IMR-90 (cell line): ENCODE measurements at regions not wholly inside any gene's neighbourhood (a gene's known extent, or its start where the extent isn't known, plus 50 kb on each side); places are given as distances from the start of the nearest gene placed in this dataset.

Experiments used
- ATAC-seq: fragments of 200-7000 bp; cut with Tn5 transposase; 2 replicates; pipeline ENCODE4 v1.9.1; 2020; ENCODE audit warnings: low read depth, mild to moderate bottlenecking, moderate library complexity
- BruUV-seq: library from RNA; stranded (reverse); fragments of 400-500 nt; replicated peaks from 2 replicates; lab custom pipeline; 2021; lab: Mats Ljungman, UMichigan
- CTCF ChIA-PET: fragments of 300-600 bp; formaldehyde crosslinking; extraction: SDS; loops from one replicate; lab custom pipeline; 2021; ENCODE audit warnings: antibody characterized with exemption; lab: Yijun Ruan, JAX
- POLR2A ChIA-PET: fragments of 300-600 bp; sonication (Branson Sonifier 250); formaldehyde crosslinking; loops from one replicate; lab custom pipeline; 2022; ENCODE audit warnings: antibody characterized with exemption; ENCODE audit not compliant: unreplicated experiment; lab: Charles Lee
- DNase-seq: peaks from one replicate; pipeline ENCODE4 v3.0.0; 2013
- H2AFZ ChIP-seq: replicated peaks from 2 replicates; pipeline ENCODE3; 2013; ENCODE audit warnings: low read length, mild to moderate bottlenecking; ENCODE audit not compliant: poor library complexity
- H2AK5ac ChIP-seq: 2 replicates; pipeline ENCODE4 v1.6.1; 2013; ENCODE audit warnings: low read depth, low read length, inconsistent platforms
- H2AK9ac ChIP-seq: replicated peaks from 2 replicates; pipeline ENCODE3; 2013; ENCODE audit warnings: mild to moderate bottlenecking, low read depth, low read length, moderate library complexity; ENCODE audit not compliant: poor library complexity
- H2BK120ac ChIP-seq: 2 replicates; pipeline ENCODE4 v1.6.1; 2013; ENCODE audit warnings: low read depth, low read length, inconsistent platforms
- H2BK15ac ChIP-seq: 3 replicates; pipeline ENCODE4 v1.6.1; 2013; ENCODE audit warnings: low read depth, low read length, inconsistent platforms
- H2BK20ac ChIP-seq: 2 replicates; pipeline ENCODE4 v1.6.1; 2013; ENCODE audit warnings: low read depth, mild to moderate bottlenecking, inconsistent platforms, low read length, moderate library complexity
- H2BK5ac ChIP-seq: 2 replicates; pipeline ENCODE4 v1.6.1; 2013; ENCODE audit warnings: mild to moderate bottlenecking, low read depth, low read length, inconsistent platforms; ENCODE audit not compliant: poor library complexity, severe bottlenecking
- H3K14ac ChIP-seq: replicated peaks from 2 replicates; pipeline ENCODE4 v1.6.1; 2013; ENCODE audit warnings: low read depth, low read length, inconsistent platforms
- H3K18ac ChIP-seq: 2 replicates; pipeline ENCODE4 v1.6.1; 2013; ENCODE audit warnings: low read depth, low read length, control low read depth
- H3K23ac ChIP-seq: 2 replicates; pipeline ENCODE4 v1.6.1; 2013; ENCODE audit warnings: low read depth, low read length, inconsistent platforms
- H3K27ac ChIP-seq: 2 replicates; pipeline ENCODE4 v1.5.1; 2013; ENCODE audit warnings: mild to moderate bottlenecking, control low read depth, low read length; ENCODE audit not compliant: insufficient read depth
- H3K27me3 ChIP-seq: 2 replicates; pipeline ENCODE4 v1.6.1; 2013; ENCODE audit warnings: low read length; ENCODE audit not compliant: control insufficient read depth, insufficient read depth
- H3K36me3 ChIP-seq: 2 replicates; pipeline ENCODE4 v1.6.1; 2013; ENCODE audit warnings: low read length, mixed read lengths; ENCODE audit not compliant: control insufficient read depth, insufficient read depth
- H3K4ac ChIP-seq: 2 replicates; pipeline ENCODE4 v1.6.1; 2013; ENCODE audit warnings: low read depth, low read length, inconsistent platforms
- H3K4me1 ChIP-seq: 2 replicates; pipeline ENCODE4 v1.6.1; 2013; ENCODE audit warnings: low read length, mixed read lengths; ENCODE audit not compliant: control insufficient read depth, insufficient read depth
- H3K4me2 ChIP-seq: 2 replicates; pipeline ENCODE4 v1.6.1; 2013; ENCODE audit warnings: low read depth, mild to moderate bottlenecking, control low read depth, low read length, moderate library complexity
- H3K4me3 ChIP-seq: 2 replicates; pipeline ENCODE4 v1.5.1; 2013; ENCODE audit warnings: low read depth, mild to moderate bottlenecking, control low read depth, low read length, moderate library complexity; ENCODE audit not compliant: insufficient read depth
- H3K56ac ChIP-seq: 2 replicates; pipeline ENCODE4 v1.6.1; 2013; ENCODE audit warnings: low read length, inconsistent platforms; ENCODE audit not compliant: insufficient read depth; ENCODE audit errors: extremely low read depth
- H3K79me1 ChIP-seq, 2 experiments: 2 replicates each; pipeline ENCODE4 v1.6.1; 2013; ENCODE audit warnings: low read length in 2 of 2, inconsistent platforms in 1 of 2, low read depth in 1 of 2
- H3K9ac ChIP-seq: 2 replicates; pipeline ENCODE4 v1.6.1; 2013; ENCODE audit warnings: low read depth, low read length, control low read depth
- H3K9me1 ChIP-seq: 2 replicates; pipeline ENCODE4 v1.6.1; 2013; ENCODE audit warnings: low read length, inconsistent platforms; ENCODE audit not compliant: insufficient read depth
- H3K9me3 ChIP-seq: 2 replicates; pipeline ENCODE4 v1.6.1; 2013; ENCODE audit warnings: low read length; ENCODE audit not compliant: control insufficient read depth, insufficient read depth
- H4K20me1 ChIP-seq: 2 replicates; pipeline ENCODE4 v1.6.1; 2013; ENCODE audit warnings: low read length, inconsistent platforms; ENCODE audit not compliant: insufficient read depth
- H4K5ac ChIP-seq: 2 replicates; pipeline ENCODE4 v1.6.1; 2013; ENCODE audit warnings: mild to moderate bottlenecking, low read depth, low read length, control low read depth
- H4K8ac ChIP-seq, 2 experiments: 2 replicates each; pipeline ENCODE4 v1.6.1; 2013; ENCODE audit warnings: low read depth in 2 of 2, low read length in 2 of 2, control low read depth in 1 of 2, inconsistent platforms in 1 of 2
- H4K91ac ChIP-seq: 2 replicates; pipeline ENCODE4 v1.6.1; 2013; ENCODE audit warnings: low read depth, low read length, inconsistent platforms; ENCODE audit not compliant: insufficient read depth
- BHLHE40 ChIP-seq: fragments of 150-350 bp; IDR thresholded peaks from 2 replicates; pipeline ENCODE4 v1.6.1; 2016; ENCODE audit warnings: mild to moderate bottlenecking, low read depth, low read length
- CHD1 ChIP-seq: IDR thresholded peaks from 2 replicates; pipeline ENCODE4 v1.6.1; 2012; ENCODE audit warnings: low read depth, low read length, improper control_type of control experiment
- FOS ChIP-seq: fragments of 150-350 bp; IDR thresholded peaks from 2 replicates; pipeline ENCODE4 v1.6.1; 2016; ENCODE audit warnings: low read depth, low read length
- MAFK ChIP-seq: IDR thresholded peaks from 2 replicates; pipeline ENCODE4 v1.6.1; 2012; ENCODE audit warnings: low read depth, low read length, improper control_type of control experiment
- MAZ ChIP-seq: IDR thresholded peaks from 2 replicates; pipeline ENCODE4 v1.6.1; 2012; ENCODE audit warnings: low read depth, mild to moderate bottlenecking, low read length, improper control_type of control experiment, moderate library complexity, borderline replicate concordance
- MXI1 ChIP-seq: IDR thresholded peaks from 2 replicates; pipeline ENCODE4 v1.6.1; 2012; ENCODE audit warnings: low read depth, mild to moderate bottlenecking, low read length, moderate library complexity, borderline replicate concordance
- NFE2L2 ChIP-seq: fragments of 150-350 bp; IDR thresholded peaks from 2 replicates; pipeline ENCODE4 v1.6.1; 2016; ENCODE audit warnings: low read depth, mild to moderate bottlenecking, low read length
- POLR2A ChIP-seq: IDR thresholded peaks from 2 replicates; pipeline ENCODE4 v1.6.1; 2012; ENCODE audit warnings: mild to moderate bottlenecking, low read depth, low read length
- RAD21 ChIP-seq: IDR thresholded peaks from 2 replicates; pipeline ENCODE4 v1.6.1; 2012; ENCODE audit warnings: low read length, improper control_type of control experiment
- RCOR1 ChIP-seq: IDR thresholded peaks from 2 replicates; pipeline ENCODE4 v1.6.1; 2012; ENCODE audit warnings: mild to moderate bottlenecking, low read length, improper control_type of control experiment; ENCODE audit not compliant: insufficient replicate concordance
- RFX5 ChIP-seq: IDR thresholded peaks from 2 replicates; pipeline ENCODE4 v1.8.0; 2012; ENCODE audit warnings: low read depth, mild to moderate bottlenecking, low read length, moderate library complexity
- SMC3 ChIP-seq: fragments of 150-350 bp; IDR thresholded peaks from 2 replicates; pipeline ENCODE4 v1.6.1; 2016; ENCODE audit warnings: low read depth, mild to moderate bottlenecking, antibody characterized with exemption, low read length, moderate library complexity
- WGBS, 2 experiments: methylation state at CpG; one replicate each; pipeline versions ENCODE4 v1.1.5 to v1.1.7; 2013; ENCODE audit warnings: missing lambda C conversion rate in 2 of 2; ENCODE audit not compliant: insufficient read length in 1 of 2; ENCODE audit errors: extremely low coverage in 2 of 2; 5-methylcytosine and 5-hydroxymethylcytosine counted together
- dilution Hi-C: fragments of 300-500 bp; cut with HindIII; formaldehyde crosslinking; loops from one replicate; pipeline ENCODE4 v1.14.3; 2018; ENCODE audit warnings: low sequenced_read_pairs; ENCODE audit not compliant: unreplicated experiment
- in situ Hi-C: fragments of 300-500 bp; cut with MboI; formaldehyde crosslinking; loops from 3 replicates; pipeline ENCODE4 v1.14.3; 2019; ENCODE audit warnings: low sequenced_read_pairs, inconsistent platforms, mixed read lengths
- intact Hi-C: fragments of 100-400 bp; cut with micrococcal nuclease; formaldehyde crosslinking; loops from 2 replicates; pipeline ENCODE4 v1.10.0; 2022
- TF ChIP-seq, protein P1 (sequence below): fragments of 150-350 bp; IDR thresholded peaks from 2 replicates; pipeline ENCODE4 v1.6.1; 2016; ENCODE audit warnings: low read depth, mild to moderate bottlenecking, low read length, moderate library complexity, borderline replicate concordance

DNA sequence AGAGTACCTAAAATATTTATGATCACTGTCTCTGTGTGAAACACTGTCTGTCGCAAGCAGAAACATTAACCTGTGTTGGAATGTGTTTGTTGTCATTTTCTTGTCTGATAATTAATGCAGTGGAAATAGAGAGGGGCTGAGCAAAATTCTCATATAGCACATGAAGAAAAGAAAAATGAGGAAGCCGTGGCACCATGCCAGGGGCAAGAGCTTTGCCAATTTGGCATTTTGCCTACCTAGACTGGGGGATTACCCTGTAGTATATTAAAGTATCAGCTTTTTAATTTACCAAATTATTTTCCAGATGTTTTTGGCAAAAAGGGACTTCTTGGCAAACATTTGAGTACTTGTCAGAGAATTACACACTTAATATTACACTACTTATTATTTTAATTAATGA lies 1326.6 kb upstream of the GOT2 start:
- no peak overlapping the region for H4K91ac ChIP-seq
- no peaks in the 10 kb centered on the region for H3K27me3 ChIP-seq
- H2AK9ac ChIP-seq, result no peak overlapping the region
- H3K4ac ChIP-seq, result no peak overlapping the region
- no peaks in the 10 kb centered on the region for H3K9me1 ChIP-seq
- dilution Hi-C loops, result no loop called here
- no peak overlapping the region for H2AFZ ChIP-seq
- H3K79me1 ChIP-seq, result no peaks in the 10 kb centered on the region
- intact Hi-C loops, result no loop called here
- no peak for ATAC-seq
- no peak overlapping the region for H3K14ac ChIP-seq
- no peak overlapping the region for H2BK15ac ChIP-seq
- DNase-seq, result no peak
- H3K9me3 ChIP-seq, result peaks cover 2% of the 10 kb centered on the region; the same call in 1 of the 2 replicates
- H3K9ac ChIP-seq, result no peak overlapping the region
- no peak overlapping the region for H3K18ac ChIP-seq
- no peak overlapping the region for H3K27ac ChIP-seq
- BruUV-seq, result no TSS peak
- H3K4me1 ChIP-seq, result no peaks in the 10 kb centered on the region
- TF ChIP-seq RCOR1, result no peak
- no peak for TF ChIP-seq FOS
- TF ChIP-seq NFE2L2, result no peak
- no peak for TF ChIP-seq CHD1
- TF ChIP-seq, protein P1, sequence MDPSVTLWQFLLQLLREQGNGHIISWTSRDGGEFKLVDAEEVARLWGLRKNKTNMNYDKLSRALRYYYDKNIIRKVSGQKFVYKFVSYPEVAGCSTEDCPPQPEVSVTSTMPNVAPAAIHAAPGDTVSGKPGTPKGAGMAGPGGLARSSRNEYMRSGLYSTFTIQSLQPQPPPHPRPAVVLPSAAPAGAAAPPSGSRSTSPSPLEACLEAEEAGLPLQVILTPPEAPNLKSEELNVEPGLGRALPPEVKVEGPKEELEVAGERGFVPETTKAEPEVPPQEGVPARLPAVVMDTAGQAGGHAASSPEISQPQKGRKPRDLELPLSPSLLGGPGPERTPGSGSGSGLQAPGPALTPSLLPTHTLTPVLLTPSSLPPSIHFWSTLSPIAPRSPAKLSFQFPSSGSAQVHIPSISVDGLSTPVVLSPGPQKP, result no peak
- TF ChIP-seq SMC3, result no peak
- TF ChIP-seq RFX5, result no peak
- TF ChIP-seq RAD21, result no peak
- TF ChIP-seq BHLHE40, result no peak
- TF ChIP-seq MAZ, result no peak
- no peak for TF ChIP-seq POLR2A
- TF ChIP-seq MAFK, result no peak
- TF ChIP-seq MXI1, result no peak
- H3K36me3 ChIP-seq, result no peaks in the 10 kb centered on the region
- H3K4me3 ChIP-seq, result no peak overlapping the region
- ChIA-PET POLR2A (no interaction called here), CTCF (no interaction called here)
- H4K8ac ChIP-seq, result no peak overlapping the region
- H3K23ac ChIP-seq, result no peak overlapping the region
- H4K20me1 ChIP-seq, result no peaks in the 10 kb centered on the region
- H2AK5ac ChIP-seq, result no peak overlapping the region
- no peak overlapping the region for H3K56ac ChIP-seq
- no peak overlapping the region for H3K4me2 ChIP-seq
- H4K5ac ChIP-seq, result no peak overlapping the region
- in situ Hi-C loops, result no loop called here
- WGBS, 2 experiments, result no CpG with 5 or more reads among the region's 2 CpGs
- H2BK120ac ChIP-seq, result no peak overlapping the region
- no peak overlapping the region for H2BK20ac ChIP-seq
- H2BK5ac ChIP-seq, result no peak overlapping the region
